ENCODE measurements at regions not wholly inside any gene's neighbourhood (a gene's known extent, or its start where the extent isn't known, plus 50 kb on each side); places are given as distances from the start of the nearest gene placed in this dataset.
A peak's percentile ranks its signal among the peaks of the same experiment; 100 is the strongest.

- no peak overlapping the region for H3K4me3 Mint-ChIP-seq
- no peak overlapping the region for H3K27ac Mint-ChIP-seq (ENCODE audit: low read depth)
- peaks cover 7% of the 10 kb centered on the region for H3K36me3 Mint-ChIP-seq (ENCODE audit: insufficient read depth)
- DNase-seq (ENCODE audit: low spot score in 2 of 2) = no peak
- no peak for ATAC-seq (replicated peaks; ENCODE audit: extremely low read depth, poor library complexity, severe bottlenecking)
- no peaks in the 10 kb centered on the region for H3K27me3 Mint-ChIP-seq
- no peaks in the 10 kb centered on the region for H3K9me3 Mint-ChIP-seq
- H3K4me1 Mint-ChIP-seq = peaks cover 9% of the 10 kb centered on the region
Measured at GRCh38 chr12:126776026-126776655, 1490.8 kb upstream of the TMEM132C start.

GRCh38 chr12:126780343-126780742, 1486.6 kb upstream of the TMEM132C start:
- DNase-seq (ENCODE audit: low spot score in 2 of 2) = no peak
- Mint-ChIP-seq H3K9me3 (no peaks in the 10 kb centered on the region), H3K27me3 (no peaks in the 10 kb centered on the region), H3K4me3 (no peak overlapping the region), H3K4me1 (peaks cover 13% of the 10 kb centered on the region), H3K36me3 (ENCODE audit: insufficient read depth) (no peaks in the 10 kb centered on the region), H3K27ac (ENCODE audit: low read depth) (no peak overlapping the region)
- no peak for ATAC-seq (replicated peaks; ENCODE audit: extremely low read depth, poor library complexity, severe bottlenecking)

GRCh38 chr12:126781593-126781992, 1485.4 kb upstream of the TMEM132C start:
- Mint-ChIP-seq H3K27me3 (no peaks in the 10 kb centered on the region), H3K9me3 (no peaks in the 10 kb centered on the region), H3K27ac (ENCODE audit: low read depth) (no peak overlapping the region), H3K36me3 (ENCODE audit: insufficient read depth) (no peaks in the 10 kb centered on the region), H3K4me1 (peaks cover 13% of the 10 kb centered on the region), H3K4me3 (no peak overlapping the region)
- DNase-seq (ENCODE audit: low spot score in 2 of 2) = no peak
- ATAC-seq (replicated peaks; ENCODE audit: extremely low read depth, poor library complexity, severe bottlenecking) = no peak

- ATAC-seq (replicated peaks; ENCODE audit: extremely low read depth, poor library complexity, severe bottlenecking) (no peak), DNase-seq (ENCODE audit: low spot score in 2 of 2) (no peak)
- no peak overlapping the region for H3K4me3 Mint-ChIP-seq
- no peaks in the 10 kb centered on the region for H3K36me3 Mint-ChIP-seq (ENCODE audit: insufficient read depth)
- no peaks in the 10 kb centered on the region for H3K27me3 Mint-ChIP-seq
- H3K4me1 Mint-ChIP-seq = peaks cover 13% of the 10 kb centered on the region
- H3K27ac Mint-ChIP-seq (ENCODE audit: low read depth) = no peak overlapping the region
- no peaks in the 10 kb centered on the region for H3K9me3 Mint-ChIP-seq
Measured at GRCh38 chr12:126782083-126782482, 1484.9 kb upstream of the TMEM132C start.

GRCh38 chr12:126784328-126784921, 1482.5 kb upstream of the TMEM132C start:
- H3K4me1 Mint-ChIP-seq = peaks cover 13% of the 10 kb centered on the region
- no peak overlapping the region for H3K4me3 Mint-ChIP-seq
- no peaks in the 10 kb centered on the region for H3K9me3 Mint-ChIP-seq
- no peak overlapping the region for H3K27ac Mint-ChIP-seq (ENCODE audit: low read depth)
- ATAC-seq (replicated peaks; ENCODE audit: extremely low read depth, poor library complexity, severe bottlenecking) (no peak), DNase-seq (ENCODE audit: low spot score in 2 of 2) (peak in 1 of 2 donors; percentile 20)
- H3K36me3 Mint-ChIP-seq (ENCODE audit: insufficient read depth) = no peaks in the 10 kb centered on the region
- no peaks in the 10 kb centered on the region for H3K27me3 Mint-ChIP-seq

GRCh38 chr12:126789963-126790362, 1477.0 kb upstream of the TMEM132C start:
- H3K9me3 Mint-ChIP-seq = no peaks in the 10 kb centered on the region
- H3K4me3 Mint-ChIP-seq = no peak overlapping the region
- ATAC-seq (replicated peaks; ENCODE audit: extremely low read depth, poor library complexity, severe bottlenecking) = no peak
- no peak overlapping the region for H3K27ac Mint-ChIP-seq (ENCODE audit: low read depth)
- no peaks in the 10 kb centered on the region for H3K36me3 Mint-ChIP-seq (ENCODE audit: insufficient read depth)
- H3K27me3 Mint-ChIP-seq = no peaks in the 10 kb centered on the region
- DNase-seq (ENCODE audit: low spot score in 2 of 2) = no peak
- no peaks in the 10 kb centered on the region for H3K4me1 Mint-ChIP-seq

- Mint-ChIP-seq H3K9me3 (no peaks in the 10 kb centered on the region), H3K4me3 (no peak overlapping the region), H3K4me1 (no peaks in the 10 kb centered on the region), H3K36me3 (ENCODE audit: insufficient read depth) (no peaks in the 10 kb centered on the region), H3K27ac (ENCODE audit: low read depth) (peak overlapping the region; percentile 14), H3K27me3 (no peaks in the 10 kb centered on the region)
- ATAC-seq (replicated peaks; ENCODE audit: extremely low read depth, poor library complexity, severe bottlenecking) (no peak), DNase-seq (ENCODE audit: low spot score in 2 of 2) (no peak)
Measured at GRCh38 chr12:126791122-126791521, 1475.8 kb upstream of the TMEM132C start.

GRCh38 chr12:126792411-126792810, 1474.6 kb upstream of the TMEM132C start:
- Mint-ChIP-seq H3K4me1 (no peaks in the 10 kb centered on the region), H3K27me3 (no peaks in the 10 kb centered on the region), H3K9me3 (no peaks in the 10 kb centered on the region), H3K4me3 (no peak overlapping the region), H3K36me3 (ENCODE audit: insufficient read depth) (no peaks in the 10 kb centered on the region), H3K27ac (ENCODE audit: low read depth) (no peak overlapping the region)
- ATAC-seq (replicated peaks; ENCODE audit: extremely low read depth, poor library complexity, severe bottlenecking) (no peak), DNase-seq (ENCODE audit: low spot score in 2 of 2) (no peak)

GRCh38 chr12:126797525-126797924, 1469.4 kb upstream of the TMEM132C start:
- H3K4me1 Mint-ChIP-seq = no peaks in the 10 kb centered on the region

GRCh38 chr12:126798449-126798848, 1468.5 kb upstream of the TMEM132C start:
- Mint-ChIP-seq H3K27ac (ENCODE audit: low read depth) (no peak overlapping the region), H3K9me3 (no peaks in the 10 kb centered on the region), H3K27me3 (no peaks in the 10 kb centered on the region), H3K4me3 (no peak overlapping the region), H3K36me3 (ENCODE audit: insufficient read depth) (no peaks in the 10 kb centered on the region), H3K4me1 (no peaks in the 10 kb centered on the region)
- ATAC-seq (replicated peaks; ENCODE audit: extremely low read depth, poor library complexity, severe bottlenecking) (no peak), DNase-seq (ENCODE audit: low spot score in 2 of 2) (no peak)

More at GRCh38 chr12:126797525-126797924, 1469.4 kb upstream of the TMEM132C start:
- Mint-ChIP-seq H3K4me3 (no peak overlapping the region), H3K27me3 (no peaks in the 10 kb centered on the region), H3K9me3 (no peaks in the 10 kb centered on the region), H3K36me3 (ENCODE audit: insufficient read depth) (no peaks in the 10 kb centered on the region), H3K27ac (ENCODE audit: low read depth) (no peak overlapping the region)
- ATAC-seq (replicated peaks; ENCODE audit: extremely low read depth, poor library complexity, severe bottlenecking) (no peak), DNase-seq (ENCODE audit: low spot score in 2 of 2) (no peak)

- DNase-seq (ENCODE audit: low spot score in 2 of 2) (no peak), ATAC-seq (replicated peaks; ENCODE audit: extremely low read depth, poor library complexity, severe bottlenecking) (no peak)
- Mint-ChIP-seq H3K27ac (ENCODE audit: low read depth) (no peak overlapping the region), H3K4me1 (no peaks in the 10 kb centered on the region), H3K9me3 (no peaks in the 10 kb centered on the region), H3K36me3 (ENCODE audit: insufficient read depth) (peaks cover 1% of the 10 kb centered on the region), H3K27me3 (peaks cover 38% of the 10 kb centered on the region), H3K4me3 (no peak overlapping the region)
Measured at GRCh38 chr12:126807312-126807865, 1459.6 kb upstream of the TMEM132C start.

GRCh38 chr12:126811391-126811790, 1455.6 kb upstream of the TMEM132C start:
- Mint-ChIP-seq H3K9me3 (no peaks in the 10 kb centered on the region), H3K36me3 (ENCODE audit: insufficient read depth) (peaks cover 1% of the 10 kb centered on the region), H3K27me3 (peaks cover 37% of the 10 kb centered on the region), H3K4me1 (no peaks in the 10 kb centered on the region), H3K27ac (ENCODE audit: low read depth) (no peak overlapping the region), H3K4me3 (no peak overlapping the region)
- DNase-seq (ENCODE audit: low spot score in 2 of 2) (no peak), ATAC-seq (replicated peaks; ENCODE audit: extremely low read depth, poor library complexity, severe bottlenecking) (no peak)

- no peak for DNase-seq (ENCODE audit: low spot score in 2 of 2)
- Mint-ChIP-seq H3K4me3 (no peak overlapping the region), H3K27ac (ENCODE audit: low read depth) (no peak overlapping the region), H3K4me1 (no peaks in the 10 kb centered on the region), H3K27me3 (no peaks in the 10 kb centered on the region), H3K36me3 (ENCODE audit: insufficient read depth) (no peaks in the 10 kb centered on the region), H3K9me3 (peaks cover 12% of the 10 kb centered on the region)
- no peak for ATAC-seq (replicated peaks; ENCODE audit: extremely low read depth, poor library complexity, severe bottlenecking)
Measured at GRCh38 chr12:126819554-126819953, 1447.4 kb upstream of the TMEM132C start.
